Muscle of leg (tissue), 3 donors: ENCODE measurements at regions not wholly inside any gene's neighbourhood (a gene's known extent, or its start where the extent isn't known, plus 50 kb on each side); places are given as distances from the start of the nearest gene placed in this dataset.

Experiments used
- DNase-seq: peaks from one replicate; pipeline ENCODE4 v3.0.0; 2013
- H3K27ac ChIP-seq: one replicate; pipeline ENCODE4 v1.5.1; 2013; ENCODE audit warnings: mild to moderate bottlenecking, low read length, control low read depth
- H3K27me3 ChIP-seq: one replicate; pipeline ENCODE4 v1.6.1; 2013; ENCODE audit warnings: low read length; ENCODE audit not compliant: control insufficient read depth, insufficient read depth
- H3K36me3 ChIP-seq: one replicate; pipeline ENCODE4 v1.6.1; 2013; ENCODE audit warnings: low read length; ENCODE audit not compliant: control insufficient read depth, insufficient read depth
- H3K4me1 ChIP-seq: one replicate; pipeline ENCODE4 v1.6.1; 2013; ENCODE audit warnings: low read length; ENCODE audit not compliant: control insufficient read depth, insufficient read depth
- H3K4me3 ChIP-seq: one replicate; pipeline ENCODE4 v1.5.1; 2013; ENCODE audit warnings: low read length, control low read depth
- H3K9me3 ChIP-seq: replicated peaks from 2 replicates; pipeline ENCODE4 v1.6.1; 2013; ENCODE audit warnings: low read depth, low read length; ENCODE audit not compliant: control insufficient read depth
- WGBS: methylation state at CpG from one replicate; pipeline ENCODE4 v1.1.5; 2013; ENCODE audit warnings: missing lambda C conversion rate; ENCODE audit not compliant: insufficient coverage; 5-methylcytosine and 5-hydroxymethylcytosine counted together

DNA sequence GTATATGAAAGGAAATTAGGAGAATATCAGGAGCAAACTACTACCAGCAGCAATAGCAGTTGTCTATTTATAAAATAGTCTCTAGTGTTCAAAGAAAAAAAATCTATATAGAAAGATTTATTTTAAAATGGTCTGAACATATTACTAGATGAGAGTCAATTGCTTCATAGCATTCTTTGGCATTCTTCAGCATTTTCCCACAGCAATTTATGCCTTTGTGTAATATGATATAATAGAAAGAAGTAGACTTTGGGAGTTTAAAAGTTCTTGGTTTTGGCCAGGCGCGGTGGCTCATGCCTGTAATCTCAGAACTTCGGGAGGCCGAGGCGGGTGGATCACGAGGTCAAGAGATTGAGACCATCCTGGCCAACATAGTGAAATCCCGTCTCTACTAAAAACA lies 157.0 kb upstream of the PLN start:
- H3K9me3 ChIP-seq = no peaks in the 10 kb centered on the region
- no CpG with 5 or more reads among the region's 7 CpGs for WGBS
- H3K4me3 ChIP-seq = no peak overlapping the region
- no peaks in the 10 kb centered on the region for H3K36me3 ChIP-seq
- no peaks in the 10 kb centered on the region for H3K27me3 ChIP-seq
- no peak for DNase-seq
- no peaks in the 10 kb centered on the region for H3K4me1 ChIP-seq
- H3K27ac ChIP-seq = no peak overlapping the region

GRCh38 chr6:118394106-118394505 lies 154.0 kb upstream of the PLN start:
- no peak overlapping the region for H3K27ac ChIP-seq
- no peaks in the 10 kb centered on the region for H3K27me3 ChIP-seq
- H3K9me3 ChIP-seq = no peaks in the 10 kb centered on the region
- H3K4me3 ChIP-seq = no peak overlapping the region
- peaks cover 5% of the 10 kb centered on the region for H3K4me1 ChIP-seq
- DNase-seq = no peak
- H3K36me3 ChIP-seq = no peaks in the 10 kb centered on the region
- whole genome bisulfite sequencing = no CpG with 5 or more reads among the region's 2 CpGs

GRCh38 chr6:118396969-118397368 lies 151.1 kb upstream of the PLN start:
- peaks cover 9% of the 10 kb centered on the region for H3K4me1 ChIP-seq
- no peak overlapping the region for H3K27ac ChIP-seq
- no peaks in the 10 kb centered on the region for H3K27me3 ChIP-seq
- H3K9me3 ChIP-seq = no peaks in the 10 kb centered on the region
- DNase-seq = no peak
- WGBS = 82% methylated on average over 2 of the region's 2 CpGs
- H3K4me3 ChIP-seq = no peak overlapping the region
- H3K36me3 ChIP-seq = no peaks in the 10 kb centered on the region

- H3K27ac ChIP-seq = peak overlapping the region; percentile 82
- no peak overlapping the region for H3K4me3 ChIP-seq
- no CpG with 5 or more reads among the region's 1 CpG for WGBS
- no peaks in the 10 kb centered on the region for H3K27me3 ChIP-seq
- DNase-seq = peak; percentile 84
- no peaks in the 10 kb centered on the region for H3K36me3 ChIP-seq
- H3K4me1 ChIP-seq = peaks cover 9% of the 10 kb centered on the region
- H3K9me3 ChIP-seq = no peaks in the 10 kb centered on the region
Measured at GRCh38 chr6:118397671-118398465, 150.2 kb upstream of the PLN start.

- Histone ChIP-seq H3K36me3 (no peaks in the 10 kb centered on the region), H3K4me1 (peaks cover 9% of the 10 kb centered on the region), H3K4me3 (no peak overlapping the region), H3K27me3 (no peaks in the 10 kb centered on the region), H3K27ac (no peak overlapping the region), H3K9me3 (no peaks in the 10 kb centered on the region)
- DNase-seq = no peak
- WGBS = 100% methylated on average over 1 of the region's 1 CpG
Measured at GRCh38 chr6:118400098-118400497, 148.0 kb upstream of the PLN start.

DNA sequence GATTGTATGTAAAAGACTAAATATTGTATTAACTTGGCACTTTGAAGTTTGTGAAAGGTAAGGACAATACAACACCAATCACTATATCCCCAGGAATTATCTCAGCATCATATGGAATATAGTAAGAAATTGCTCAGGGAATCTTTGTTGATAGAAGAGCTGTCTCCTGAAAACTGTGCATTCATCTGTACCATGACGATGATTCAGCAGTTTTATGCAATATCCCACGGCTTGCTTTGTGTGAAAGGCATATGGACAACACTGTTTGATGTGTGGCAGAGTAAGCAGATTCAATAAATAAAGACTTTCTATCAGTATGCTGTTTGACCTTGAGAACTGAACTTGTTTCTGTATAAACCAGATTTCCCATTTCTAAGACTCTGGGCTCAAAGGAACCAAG lies 147.5 kb upstream of the PLN start:
- DNase-seq = no peak
- 86% methylated on average over 1 of the region's 2 CpGs for WGBS
- H3K27me3 ChIP-seq = no peaks in the 10 kb centered on the region
- no peaks in the 10 kb centered on the region for H3K9me3 ChIP-seq
- no peak overlapping the region for H3K4me3 ChIP-seq
- peaks cover 9% of the 10 kb centered on the region for H3K4me1 ChIP-seq
- no peaks in the 10 kb centered on the region for H3K36me3 ChIP-seq
- no peak overlapping the region for H3K27ac ChIP-seq

GRCh38 chr6:118401325-118401975 lies 146.6 kb upstream of the PLN start:
- H3K27ac ChIP-seq = no peak overlapping the region
- no peaks in the 10 kb centered on the region for H3K27me3 ChIP-seq
- no peaks in the 10 kb centered on the region for H3K9me3 ChIP-seq
- no peak overlapping the region for H3K4me3 ChIP-seq
- peak; percentile 8 for DNase-seq
- no CpG with 5 or more reads among the region's 3 CpGs for WGBS
- H3K36me3 ChIP-seq = no peaks in the 10 kb centered on the region
- peaks cover 9% of the 10 kb centered on the region for H3K4me1 ChIP-seq

DNA sequence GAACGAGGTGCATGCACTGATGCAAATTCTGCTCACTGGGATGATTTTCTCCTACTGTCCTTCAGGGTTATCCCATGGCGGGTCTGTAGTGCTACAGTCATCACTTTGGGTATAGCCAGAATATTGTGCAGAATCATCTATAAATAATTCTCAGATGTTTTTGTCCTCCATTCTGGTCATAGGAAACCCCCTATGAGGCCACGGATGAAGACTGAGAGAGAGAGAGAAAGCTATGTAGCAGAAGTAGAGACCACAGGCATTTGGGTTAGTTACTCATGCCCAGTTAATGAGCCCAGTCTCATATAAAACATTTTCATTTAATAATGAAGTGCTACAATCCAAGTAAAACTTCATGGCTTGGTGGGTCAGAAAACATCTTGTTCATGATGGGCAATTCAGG lies 145.1 kb upstream of the PLN start:
- H3K4me3 ChIP-seq = no peak overlapping the region
- H3K27ac ChIP-seq = no peak overlapping the region
- no peaks in the 10 kb centered on the region for H3K36me3 ChIP-seq
- peaks cover 5% of the 10 kb centered on the region for H3K4me1 ChIP-seq
- no CpG with 5 or more reads among the region's 3 CpGs for WGBS
- no peaks in the 10 kb centered on the region for H3K9me3 ChIP-seq
- no peaks in the 10 kb centered on the region for H3K27me3 ChIP-seq
- no peak for DNase-seq

- Histone ChIP-seq H3K4me3 (no peak overlapping the region), H3K27me3 (no peaks in the 10 kb centered on the region), H3K4me1 (no peaks in the 10 kb centered on the region), H3K27ac (no peak overlapping the region), H3K36me3 (no peaks in the 10 kb centered on the region), H3K9me3 (no peaks in the 10 kb centered on the region)
- WGBS = 93% methylated on average over 3 of the region's 5 CpGs
- no peak for DNase-seq
Measured at GRCh38 chr6:118408863-118409262, 139.2 kb upstream of the PLN start.

DNA sequence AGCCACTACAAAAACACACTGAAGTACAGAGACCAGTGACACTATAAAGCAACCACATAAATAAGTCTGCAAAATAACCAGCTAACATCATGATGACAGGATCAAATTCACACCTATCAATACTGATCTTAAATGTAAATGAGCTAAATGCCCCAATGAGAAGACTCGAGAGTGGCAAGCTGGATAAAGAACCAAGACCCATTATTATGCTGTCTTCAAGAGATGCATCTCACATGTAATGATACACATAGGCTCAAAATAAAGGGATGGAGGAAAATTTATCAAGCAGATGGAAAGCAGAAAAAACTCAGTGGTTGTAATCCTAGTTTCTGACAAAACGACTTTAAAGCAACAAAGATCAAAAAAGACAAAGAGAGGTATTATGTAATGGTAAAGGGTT lies 138.1 kb upstream of the PLN start:
- WGBS = no CpG with 5 or more reads among the region's 2 CpGs
- no peak overlapping the region for H3K4me3 ChIP-seq
- no peak overlapping the region for H3K27ac ChIP-seq
- no peak for DNase-seq
- no peaks in the 10 kb centered on the region for H3K27me3 ChIP-seq
- no peaks in the 10 kb centered on the region for H3K36me3 ChIP-seq
- H3K4me1 ChIP-seq = no peaks in the 10 kb centered on the region
- no peaks in the 10 kb centered on the region for H3K9me3 ChIP-seq
